GM12874 (cell line): ENCODE measurements at regions not wholly inside any gene's neighbourhood (a gene's known extent, or its start where the extent isn't known, plus 50 kb on each side); places are given as distances from the start of the nearest gene placed in this dataset.

Experiments
- CTCF ChIP-seq: IDR thresholded peaks from 2 replicates; pipeline ENCODE4 v1.5.1; 2011; ENCODE audit warnings: low read depth, mild to moderate bottlenecking, control low read depth, low read length, moderate library complexity; ENCODE audit not compliant: insufficient read depth

- TF ChIP-seq CTCF, result no peak
Observed at GRCh38 chr4:138037696-138038095, 204.5 kb downstream of the SLC7A11 start.

- peak; percentile 44; the same call in 1 of the 2 replicates for TF ChIP-seq CTCF
Observed at GRCh38 chr4:138035781-138036258, 206.3 kb downstream of the SLC7A11 start.

- TF ChIP-seq CTCF, result no peak
Observed at GRCh38 chr4:138034871-138035270, 207.3 kb downstream of the SLC7A11 start.

- no peak for TF ChIP-seq CTCF
Observed at GRCh38 chr4:138032222-138032621, 209.9 kb downstream of the SLC7A11 start.

GRCh38 chr4:138030375-138030774 lies 211.8 kb downstream of the SLC7A11 start:
- no peak for TF ChIP-seq CTCF

- TF ChIP-seq CTCF, result no peak
Observed at GRCh38 chr4:138028923-138029322, 213.2 kb downstream of the SLC7A11 start.

- no peak for TF ChIP-seq CTCF
Observed at GRCh38 chr4:138021139-138021830, 220.9 kb downstream of the SLC7A11 start.
